Heart right ventricle (tissue), 16 donors: ENCODE measurements at regions not wholly inside any gene's neighbourhood (a gene's known extent, or its start where the extent isn't known, plus 50 kb on each side); places are given as distances from the start of the nearest gene placed in this dataset.

ENCODE experiments used
- ATAC-seq, 8 donors: fragments of 200-7000 bp; cut with Tn5 transposase; one replicate each; pipeline ENCODE4 v1.9.1; 2020; ENCODE audit warnings: mild to moderate bottlenecking in 8 of 8, moderate library complexity in 8 of 8, moderate number of reproducible peaks in 1 of 8
- DNase-seq, 2 donors: peaks; one replicate each; pipeline ENCODE4 v3.0.0-alpha.2; 2020
- H3K27ac ChIP-seq, 10 donors: fragments of 200-600 bp; sonication (generic) in 2 of 10; one replicate each; pipeline versions ENCODE4 v1.5.0 to v1.8.0; 2020 to 2022; ENCODE audit warnings: mild to moderate bottlenecking in 3 of 10
- H3K27me3 ChIP-seq, 7 donors: fragments of 200-600 bp; one replicate each; pipeline ENCODE4 v1.8.0; 2021 to 2022; ENCODE audit warnings: mild to moderate bottlenecking in 2 of 7
- H3K36me3 ChIP-seq, 9 donors: fragments of 200-600 bp; sonication (generic) in 1 of 9; one replicate each; pipeline versions ENCODE4 v1.5.0 to v1.8.0; 2020 to 2022; ENCODE audit warnings: mild to moderate bottlenecking in 2 of 9
- H3K4me1 ChIP-seq, 9 donors: fragments of 200-600 bp; sonication (generic) in 1 of 9; one replicate each; pipeline versions ENCODE4 v1.5.0 to v1.8.0; 2020 to 2022; ENCODE audit warnings: mild to moderate bottlenecking in 4 of 9
- H3K4me3 ChIP-seq, 10 donors: fragments of 200-600 bp; sonication (generic) in 2 of 10; one replicate each; pipeline versions ENCODE4 v1.5.0 to v1.8.0; 2020 to 2022; ENCODE audit warnings: mild to moderate bottlenecking in 7 of 10, moderate library complexity in 2 of 10
- H3K9me3 ChIP-seq, 11 donors: fragments of 200-600 bp in 10 of 11; sonication (generic) in 2 of 11; one replicate each; pipeline versions ENCODE4 v1.5.0 to v1.8.0; 2013 to 2022; ENCODE audit warnings: mild to moderate bottlenecking in 2 of 11, control low read depth in 1 of 11, moderate library complexity in 1 of 11
- WGBS, 2 donors: extraction: QIAGEN DNeasy Blood & Tissue Kit; methylation state at CpG; one replicate each; pipeline ENCODE4 v1.1.7; 2013; ENCODE audit warnings: inconsistent platforms in 1 of 2; 5-methylcytosine and 5-hydroxymethylcytosine counted together
- intact Hi-C, 10 donors: fragments of 100-400 bp; cut with DNase I; formaldehyde crosslinking; loops; one replicate each; pipeline versions ENCODE4 v1.11.1 to v1.14.2; 2022
- TF ChIP-seq, protein P1 (sequence below), 9 donors: fragments of 200-600 bp; sonication (generic) in 2 of 9; IDR thresholded peaks; one replicate each; pipeline versions ENCODE4 v1.5.0 to v1.8.0; 2021 to 2022; ENCODE audit warnings: antibody characterized with exemption in 9 of 9, mild to moderate bottlenecking in 5 of 9, moderate library complexity in 1 of 9
- donor health status: Arrhythmogenic right ventricular cardiomyopathy.
- donor health status: ischemic (EF 13 %, LVEDD 7.1; RV severe dilation, severe dysfunction).
- donor health status: healthy with polysubstance abuse.
- donor health status: DM: no; HTN: yes; CAD: no.
- donor health status: DM: no; HTN: no; CAD: no.
- donor health status: ischemic (EF 25% LVEDD 6.9; RV normal size, moderate dysfunction).
- donor health status: ischemic (EF 25% LVEDD 5.7; RV mildly dilated, moderate dysfunction).
- donor health status: healthy.
- donor health status: DM: yes; HTN: yes; CAD: no.
- donor health status: Ischemic cardiomyopathy.
- donor health status: ischemic (EF 35%, LVEDD 5.7; RV mildly dilated, moderate dysfunction).
- donor health status: nonischemic (EF 11% LVEDD 7.7; RV severe dilation, severe dysfunction).
- donor health status: DM: yes; HTN: yes; CAD: no.
- donor health status: PGD.
- donor health status: ischemic (EF 29% LVEDD 5.4; RV normal size, mild dysfunction).
- donor health status: nonischemic (EF 23%, LVEDD 6.1; RV moderate dilation, normal function).

DNA sequence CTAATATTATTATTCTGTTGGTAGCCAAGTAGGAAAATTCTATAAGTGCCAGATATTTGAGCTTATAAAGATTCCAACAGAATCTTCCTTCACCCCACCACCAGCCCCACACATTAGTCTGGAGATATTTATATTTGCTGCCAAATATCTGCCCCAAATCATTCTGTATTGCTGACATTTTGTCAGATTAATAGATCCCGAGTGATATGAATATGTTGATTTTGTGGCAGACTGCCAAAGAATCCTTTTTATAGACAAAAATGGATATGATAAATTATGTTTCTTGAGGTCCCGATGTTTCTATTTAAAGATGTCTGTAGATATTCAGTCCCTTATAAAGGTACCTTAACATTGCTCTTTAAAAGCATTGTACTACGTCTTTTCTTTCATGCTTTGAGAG, 162.2 kb upstream of the KCNJ16 start:
- intact Hi-C loops, result no loop called here
- H3K36me3 ChIP-seq, result no peaks in the 10 kb centered on the region
- no peaks in the 10 kb centered on the region for H3K27me3 ChIP-seq
- no peaks in the 10 kb centered on the region for H3K9me3 ChIP-seq
- peak overlapping the region in 1 of 10 donors; percentile 6 for H3K4me3 ChIP-seq
- peaks cover 0 to 16% (median 6%) of the 10 kb centered on the region in 9 donors for H3K4me1 ChIP-seq
- H3K27ac ChIP-seq, result peak overlapping the region in 2 of 10 donors; percentile 13 to 22
- WGBS, 2 donors, result 71 to 78% methylated on average over 3 of the region's 3 CpGs
- TF ChIP-seq, protein P1, sequence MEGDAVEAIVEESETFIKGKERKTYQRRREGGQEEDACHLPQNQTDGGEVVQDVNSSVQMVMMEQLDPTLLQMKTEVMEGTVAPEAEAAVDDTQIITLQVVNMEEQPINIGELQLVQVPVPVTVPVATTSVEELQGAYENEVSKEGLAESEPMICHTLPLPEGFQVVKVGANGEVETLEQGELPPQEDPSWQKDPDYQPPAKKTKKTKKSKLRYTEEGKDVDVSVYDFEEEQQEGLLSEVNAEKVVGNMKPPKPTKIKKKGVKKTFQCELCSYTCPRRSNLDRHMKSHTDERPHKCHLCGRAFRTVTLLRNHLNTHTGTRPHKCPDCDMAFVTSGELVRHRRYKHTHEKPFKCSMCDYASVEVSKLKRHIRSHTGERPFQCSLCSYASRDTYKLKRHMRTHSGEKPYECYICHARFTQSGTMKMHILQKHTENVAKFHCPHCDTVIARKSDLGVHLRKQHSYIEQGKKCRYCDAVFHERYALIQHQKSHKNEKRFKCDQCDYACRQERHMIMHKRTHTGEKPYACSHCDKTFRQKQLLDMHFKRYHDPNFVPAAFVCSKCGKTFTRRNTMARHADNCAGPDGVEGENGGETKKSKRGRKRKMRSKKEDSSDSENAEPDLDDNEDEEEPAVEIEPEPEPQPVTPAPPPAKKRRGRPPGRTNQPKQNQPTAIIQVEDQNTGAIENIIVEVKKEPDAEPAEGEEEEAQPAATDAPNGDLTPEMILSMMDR (IDR thresholded peaks at IDR 0.05), result no peak
- ATAC-seq (no peak), DNase-seq (no peak)

DNA sequence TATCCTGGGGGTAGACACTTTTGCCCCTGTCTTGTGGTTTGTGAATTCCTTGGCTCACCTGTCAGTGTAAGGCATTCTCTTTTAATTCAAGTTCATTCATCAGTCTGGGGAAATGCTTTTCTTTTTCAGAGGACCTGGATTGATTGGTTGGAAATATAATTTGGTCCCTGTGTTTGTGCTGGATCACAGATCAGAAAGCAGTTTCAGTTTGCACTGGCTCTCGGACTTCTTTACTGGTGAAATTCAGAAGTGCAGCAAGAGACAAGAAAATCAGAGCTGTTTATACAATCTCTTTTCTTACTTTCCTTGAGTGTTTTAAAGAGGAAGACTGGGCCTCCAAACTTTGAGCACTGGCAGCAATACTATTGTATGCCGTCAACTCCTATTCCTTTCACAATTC, 161.8 kb upstream of the KCNJ16 start:
- Histone ChIP-seq H3K9me3 (no peaks in the 10 kb centered on the region), H3K4me1 (peaks cover 0 to 12% (median 6%) of the 10 kb centered on the region in 9 donors), H3K36me3 (no peaks in the 10 kb centered on the region), H3K27me3 (no peaks in the 10 kb centered on the region), H3K27ac (peak overlapping the region in 2 of 10 donors; percentile 13 to 22), H3K4me3 (peak overlapping the region in 1 of 10 donors; percentile 6)
- DNase-seq, result no peak
- WGBS, 2 donors, result 80 to 82% methylated on average over 2 of the region's 2 CpGs
- no peak for ATAC-seq
- TF ChIP-seq, protein P1 (IDR thresholded peaks at IDR 0.05), result no peak
- intact Hi-C loops, result no loop called here

DNA sequence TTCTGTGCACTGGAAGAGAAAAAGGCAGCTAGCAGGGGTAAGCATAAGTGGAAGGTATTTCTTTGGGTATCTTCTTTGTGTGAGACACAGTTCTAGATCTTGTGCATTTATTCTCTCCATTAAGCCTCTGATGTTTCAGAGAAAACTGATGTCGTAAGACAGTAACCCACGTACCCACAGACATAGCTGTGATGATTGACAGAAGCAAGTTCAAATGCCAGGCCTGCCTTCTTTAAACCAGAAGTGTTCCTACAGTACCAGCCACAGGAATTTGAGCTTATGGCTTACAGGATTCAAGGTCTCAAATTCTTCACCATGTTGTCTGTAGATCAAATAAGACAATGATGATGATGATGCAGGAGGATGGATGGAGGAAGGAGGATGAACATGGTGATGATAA, 161.4 kb upstream of the KCNJ16 start:
- WGBS, 2 donors, result 86 to 89% methylated on average over 2 of the region's 2 CpGs
- no peak for DNase-seq
- ATAC-seq, result no peak

DNA sequence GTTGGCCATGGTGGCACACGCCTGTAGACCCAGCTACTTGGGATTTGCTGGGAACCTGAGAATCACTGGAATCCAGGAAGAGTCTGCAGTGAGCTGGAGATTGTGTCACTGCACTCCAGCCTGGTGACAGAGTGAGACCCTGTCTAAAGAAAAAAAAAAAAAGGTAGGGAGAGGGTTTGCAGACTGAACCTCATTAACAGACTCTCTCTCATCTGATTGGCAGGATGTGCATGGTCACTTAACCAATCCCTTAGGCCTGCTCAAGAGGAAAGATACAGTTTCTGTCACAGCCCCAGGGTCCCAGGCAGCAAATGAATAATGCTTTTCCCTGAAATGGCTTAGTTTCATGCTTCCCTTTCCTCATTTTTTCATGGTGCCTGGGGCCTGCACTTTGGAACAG, 160.5 kb upstream of the KCNJ16 start:
- H3K36me3 ChIP-seq, result no peaks in the 10 kb centered on the region
- intact Hi-C loops, result no loop called here
- H3K27ac ChIP-seq, result no peak overlapping the region
- no peaks in the 10 kb centered on the region for H3K27me3 ChIP-seq
- DNase-seq (no peak), ATAC-seq (no peak)
- H3K4me1 ChIP-seq, result no peaks in the 10 kb centered on the region
- H3K9me3 ChIP-seq, result peaks cover 0 to 2% (median 0%) of the 10 kb centered on the region in 11 donors
- H3K4me3 ChIP-seq, result no peak overlapping the region
- TF ChIP-seq, protein P1 (IDR thresholded peaks at IDR 0.05), result no peak
- WGBS, 2 donors, result 100% methylated on average over 1 of the region's 1 CpG

More for the DNA sequence above, 161.4 kb upstream of the KCNJ16 start:
- H3K4me1 ChIP-seq, result peaks cover 0 to 8% (median 2%) of the 10 kb centered on the region in 9 donors
- H3K27me3 ChIP-seq, result no peaks in the 10 kb centered on the region
- TF ChIP-seq, protein P1 (IDR thresholded peaks at IDR 0.05), result no peak
- H3K36me3 ChIP-seq, result no peaks in the 10 kb centered on the region
- peak overlapping the region in 1 of 10 donors; percentile 22 for H3K27ac ChIP-seq
- H3K4me3 ChIP-seq, result peak overlapping the region in 1 of 10 donors; percentile 6
- intact Hi-C loops, result no loop called here
- H3K9me3 ChIP-seq, result no peaks in the 10 kb centered on the region
